Uterus (tissue), 2 donors: ENCODE measurements at regions not wholly inside any gene's neighbourhood (a gene's known extent, or its start where the extent isn't known, plus 50 kb on each side); places are given as distances from the start of the nearest gene placed in this dataset.

ENCODE experiments used
- CTCF ChIP-seq, 4 experiments: fragments of 200-600 bp in 2 of 4; fragments of 450-650 bp in 2 of 4; sonication (generic) in 2 of 4; IDR thresholded peaks; one replicate each; pipeline ENCODE4 v1.5.1; 2016 to 2019; ENCODE audit warnings: antibody characterized with exemption in 4 of 4, mild to moderate bottlenecking in 2 of 4, moderate library complexity in 1 of 4
- POLR2A ChIP-seq, 2 donors: fragments of 450-650 bp; IDR thresholded peaks; one replicate each; pipeline ENCODE4 v1.6.1; 2016; ENCODE audit warnings: antibody characterized with exemption in 2 of 2, mild to moderate bottlenecking in 1 of 2, moderate library complexity in 1 of 2

GRCh38 chr15:30770759-30771158, 133.0 kb upstream of the FAN1 start:
- TF ChIP-seq CTCF (IDR thresholded peaks at IDR 0.05) (no peak), POLR2A (IDR thresholded peaks at IDR 0.05) (no peak)
